CD4-positive, alpha-beta T cell (primary cell): ENCODE measurements at regions not wholly inside any gene's neighbourhood (a gene's known extent, or its start where the extent isn't known, plus 50 kb on each side); places are given as distances from the start of the nearest gene placed in this dataset.

ENCODE experiments used
- ATAC-seq: fragments of 200-7000 bp; cut with Tn5 transposase; one replicate; pipeline ENCODE4 v1.10.0; 2022; ENCODE audit warnings: mild to moderate bottlenecking; ENCODE audit not compliant: poor library complexity
- CTCF ChIA-PET: fragments of 350-600 bp; sonication (Branson Sonifier 250); formaldehyde crosslinking; loops from one replicate; lab custom pipeline; 2021; ENCODE audit warnings: antibody characterized with exemption, inconsistent platforms; lab: Charles Lee
- POLR2A ChIA-PET: fragments of 350-600 bp; sonication (Branson Sonifier 250); formaldehyde crosslinking; loops from one replicate; lab custom pipeline; 2021; ENCODE audit warnings: antibody characterized with exemption, inconsistent platforms; lab: Charles Lee
- DNase-seq, 14 experiments: peaks; one replicate each; pipeline ENCODE4 v3.0.0-alpha.2; 2013 to 2020; ENCODE audit warnings: mixed read lengths in 2 of 14
- H3K27ac ChIP-seq, 2 donors: one replicate each; pipeline versions ENCODE4 v1.5.1 to v1.7.0; 2013; ENCODE audit warnings: low read length in 2 of 2, low read depth in 1 of 2, mild to moderate bottlenecking in 1 of 2
- H3K27me3 ChIP-seq, 2 experiments: 1 replicate in 1 of 2; 2 replicates in 1 of 2; pipeline versions ENCODE4 v1.6.1 to v1.7.0; 2013; ENCODE audit warnings: low read length in 2 of 2, control low read depth in 1 of 2, mild to moderate bottlenecking in 1 of 2, moderate library complexity in 1 of 2; ENCODE audit not compliant: insufficient read depth in 2 of 2, control insufficient read depth in 1 of 2
- H3K36me3 ChIP-seq: one replicate; pipeline ENCODE4 v1.6.1; 2013; ENCODE audit warnings: low read length, control low read depth; ENCODE audit not compliant: insufficient read depth
- H3K4me1 ChIP-seq: one replicate; pipeline ENCODE4 v1.6.1; 2013; ENCODE audit warnings: low read length, control low read depth; ENCODE audit not compliant: insufficient read depth
- H3K4me3 ChIP-seq: one replicate; pipeline ENCODE4 v1.5.1; 2013; ENCODE audit warnings: mild to moderate bottlenecking, low read length, moderate library complexity
- H3K9me3 ChIP-seq, 2 experiments: 1 replicate in 1 of 2; 2 replicates in 1 of 2; pipeline versions ENCODE4 v1.6.1 to v1.7.0; 2013; ENCODE audit warnings: low read length in 2 of 2, mild to moderate bottlenecking in 2 of 2, control low read depth in 1 of 2, moderate library complexity in 1 of 2; ENCODE audit not compliant: control insufficient read depth in 1 of 2, insufficient read depth in 1 of 2
- H3K27ac Mint-ChIP-seq: one replicate; pipeline ENCODE4 v1.8.0; 2020; ENCODE audit warnings: mixed read lengths
- H3K27me3 Mint-ChIP-seq: one replicate; pipeline ENCODE4 v1.8.0; 2021; ENCODE audit warnings: mixed read lengths
- H3K36me3 Mint-ChIP-seq: one replicate; pipeline ENCODE4 v1.8.0; 2021; ENCODE audit warnings: low read depth, mixed read lengths
- H3K4me1 Mint-ChIP-seq: one replicate; pipeline ENCODE4 v1.8.0; 2021; ENCODE audit warnings: low read depth, mixed read lengths
- H3K4me3 Mint-ChIP-seq: one replicate; pipeline ENCODE4 v1.8.0; 2020; ENCODE audit warnings: mild to moderate bottlenecking, mixed read lengths
- H3K9me3 Mint-ChIP-seq: one replicate; pipeline ENCODE4 v1.8.0; 2020; ENCODE audit warnings: mixed read lengths
- intact Hi-C, 2 experiments: fragments of 100-400 bp; cut with DNase I in 1 of 2; cut with micrococcal nuclease in 1 of 2; formaldehyde crosslinking; loops; one replicate each; pipeline versions ENCODE4 v1.15.1 to v1.9.0; 2023 to 2025; cut with DNase I, micrococcal nuclease
- TF ChIP-seq, protein P1 (sequence below): fragments of 200-600 bp; IDR thresholded peaks from one replicate; pipeline ENCODE4 v1.8.0; 2022; ENCODE audit warnings: antibody characterized with exemption, mild to moderate bottlenecking

DNA sequence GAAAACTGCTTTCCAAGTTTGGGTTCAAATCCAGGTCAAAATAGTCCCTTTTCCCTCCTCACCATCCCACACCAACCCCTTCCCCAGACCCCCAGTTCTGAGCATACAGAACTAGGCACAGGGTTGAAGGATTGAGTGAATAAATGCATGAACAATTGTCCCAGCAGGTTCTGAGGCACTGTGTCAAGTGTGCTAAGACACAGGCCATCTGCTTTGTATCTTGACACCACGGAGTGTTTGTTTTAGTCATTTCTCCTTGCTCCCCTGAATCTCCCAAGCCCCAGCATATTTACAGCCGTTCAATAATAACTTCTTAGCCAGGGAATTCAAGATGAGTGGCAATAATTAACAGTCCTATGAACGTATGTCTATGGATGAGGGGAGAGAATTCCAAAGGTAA is 102.8 kb upstream of the JARID2 start:
- Histone ChIP-seq H3K27me3 (no peaks in the 10 kb centered on the region), H3K4me3 (no peak overlapping the region), H3K27ac (no peak overlapping the region), H3K9me3 (no peaks in the 10 kb centered on the region), H3K36me3 (no peaks in the 10 kb centered on the region), H3K4me1 (no peaks in the 10 kb centered on the region)
- H3K36me3 Mint-ChIP-seq = no peaks in the 10 kb centered on the region
- H3K4me1 Mint-ChIP-seq = no peaks in the 10 kb centered on the region
- no peak for ATAC-seq
- intact Hi-C loops = no loop called here
- CTCF ChIA-PET = no interaction called here
- DNase-seq = no peak
- no peak overlapping the region for H3K27ac Mint-ChIP-seq
- no peaks in the 10 kb centered on the region for H3K9me3 Mint-ChIP-seq
- no peaks in the 10 kb centered on the region for H3K27me3 Mint-ChIP-seq
- TF ChIP-seq, protein P1, sequence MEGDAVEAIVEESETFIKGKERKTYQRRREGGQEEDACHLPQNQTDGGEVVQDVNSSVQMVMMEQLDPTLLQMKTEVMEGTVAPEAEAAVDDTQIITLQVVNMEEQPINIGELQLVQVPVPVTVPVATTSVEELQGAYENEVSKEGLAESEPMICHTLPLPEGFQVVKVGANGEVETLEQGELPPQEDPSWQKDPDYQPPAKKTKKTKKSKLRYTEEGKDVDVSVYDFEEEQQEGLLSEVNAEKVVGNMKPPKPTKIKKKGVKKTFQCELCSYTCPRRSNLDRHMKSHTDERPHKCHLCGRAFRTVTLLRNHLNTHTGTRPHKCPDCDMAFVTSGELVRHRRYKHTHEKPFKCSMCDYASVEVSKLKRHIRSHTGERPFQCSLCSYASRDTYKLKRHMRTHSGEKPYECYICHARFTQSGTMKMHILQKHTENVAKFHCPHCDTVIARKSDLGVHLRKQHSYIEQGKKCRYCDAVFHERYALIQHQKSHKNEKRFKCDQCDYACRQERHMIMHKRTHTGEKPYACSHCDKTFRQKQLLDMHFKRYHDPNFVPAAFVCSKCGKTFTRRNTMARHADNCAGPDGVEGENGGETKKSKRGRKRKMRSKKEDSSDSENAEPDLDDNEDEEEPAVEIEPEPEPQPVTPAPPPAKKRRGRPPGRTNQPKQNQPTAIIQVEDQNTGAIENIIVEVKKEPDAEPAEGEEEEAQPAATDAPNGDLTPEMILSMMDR = no peak
- H3K4me3 Mint-ChIP-seq = no peak overlapping the region
- POLR2A ChIA-PET = no interaction called here

DNA sequence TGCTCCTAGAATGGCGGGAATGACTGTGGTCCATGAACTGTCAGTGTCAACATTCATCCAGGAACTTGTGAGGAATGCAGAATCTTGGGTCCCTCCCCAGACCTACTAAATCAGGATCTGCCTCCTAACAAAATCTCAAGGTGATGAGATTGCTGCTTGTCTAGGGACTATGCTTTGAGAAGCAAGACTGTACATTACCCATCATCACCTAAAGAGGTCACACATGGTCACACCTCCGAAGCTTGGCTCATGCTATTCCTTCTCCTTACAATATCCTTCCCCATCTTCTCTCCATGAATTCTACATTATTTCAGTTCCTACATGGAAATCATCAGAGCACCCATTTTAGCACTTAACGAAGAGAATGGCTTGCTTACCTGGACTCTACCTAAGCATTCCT is 102.3 kb upstream of the JARID2 start:
- H3K4me3 ChIP-seq = no peak overlapping the region
- H3K27me3 ChIP-seq = no peaks in the 10 kb centered on the region
- no peaks in the 10 kb centered on the region for H3K27me3 Mint-ChIP-seq
- ATAC-seq (no peak), DNase-seq (no peak)
- no peak overlapping the region for H3K27ac Mint-ChIP-seq
- ChIA-PET CTCF (no interaction called here), POLR2A (no interaction called here)
- H3K4me1 ChIP-seq = no peaks in the 10 kb centered on the region
- H3K27ac ChIP-seq = no peak overlapping the region
- no peaks in the 10 kb centered on the region for H3K9me3 Mint-ChIP-seq
- H3K4me3 Mint-ChIP-seq = no peak overlapping the region
- no peaks in the 10 kb centered on the region for H3K4me1 Mint-ChIP-seq
- intact Hi-C loops = no loop called here
- no peaks in the 10 kb centered on the region for H3K9me3 ChIP-seq
- no peaks in the 10 kb centered on the region for H3K36me3 ChIP-seq
- TF ChIP-seq, protein P1 = no peak
- H3K36me3 Mint-ChIP-seq = no peaks in the 10 kb centered on the region

DNA sequence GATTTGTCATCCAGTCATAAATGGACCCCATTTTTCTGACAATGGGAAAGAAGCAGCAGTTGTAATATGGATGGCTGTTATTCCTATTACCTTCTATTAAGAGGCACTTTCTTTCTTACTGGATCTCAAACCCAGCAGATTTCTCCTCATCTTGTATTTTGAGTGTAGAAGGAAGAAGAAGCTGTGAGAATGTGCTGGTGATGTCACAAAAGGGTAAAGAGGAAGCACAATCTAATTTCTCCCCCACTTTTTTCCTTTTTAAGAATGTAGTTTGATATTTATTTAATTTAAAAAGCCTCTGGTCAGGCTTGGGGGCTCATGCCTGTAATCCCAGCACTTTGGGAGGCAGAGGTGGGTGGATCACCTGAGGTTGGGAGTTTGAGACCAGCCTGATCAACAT is 100.0 kb upstream of the JARID2 start:
- TF ChIP-seq, protein P1 = no peak
- Histone ChIP-seq H3K27me3 (no peaks in the 10 kb centered on the region), H3K27ac (no peak overlapping the region), H3K9me3 (no peaks in the 10 kb centered on the region), H3K36me3 (no peaks in the 10 kb centered on the region), H3K4me3 (no peak overlapping the region), H3K4me1 (no peaks in the 10 kb centered on the region)
- ChIA-PET CTCF (no interaction called here), POLR2A (no interaction called here)
- Mint-ChIP-seq H3K27me3 (no peaks in the 10 kb centered on the region), H3K4me3 (no peak overlapping the region), H3K36me3 (no peaks in the 10 kb centered on the region), H3K9me3 (no peaks in the 10 kb centered on the region), H3K4me1 (no peaks in the 10 kb centered on the region), H3K27ac (no peak overlapping the region)
- ATAC-seq (no peak), DNase-seq (no peak)
- intact Hi-C loops = no loop called here
